AG10803 (cell line): ENCODE measurements at regions not wholly inside any gene's neighbourhood (a gene's known extent, or its start where the extent isn't known, plus 50 kb on each side); places are given as distances from the start of the nearest gene placed in this dataset.

Source experiments
- DNase-seq: peaks from one replicate; pipeline ENCODE4 v3.0.0; 2010; ENCODE audit warnings: low read depth
- H3K4me3 ChIP-seq: 2 replicates; pipeline ENCODE4 v1.5.1; 2011; ENCODE audit warnings: mild to moderate bottlenecking, low read length, control low read depth
- TF ChIP-seq, protein P1 (sequence below): conservative IDR thresholded peaks from 2 replicates; pipeline ENCODE4 v1.5.1; 2011; ENCODE audit warnings: mild to moderate bottlenecking, low read length, control low read depth, inconsistent platforms

DNA sequence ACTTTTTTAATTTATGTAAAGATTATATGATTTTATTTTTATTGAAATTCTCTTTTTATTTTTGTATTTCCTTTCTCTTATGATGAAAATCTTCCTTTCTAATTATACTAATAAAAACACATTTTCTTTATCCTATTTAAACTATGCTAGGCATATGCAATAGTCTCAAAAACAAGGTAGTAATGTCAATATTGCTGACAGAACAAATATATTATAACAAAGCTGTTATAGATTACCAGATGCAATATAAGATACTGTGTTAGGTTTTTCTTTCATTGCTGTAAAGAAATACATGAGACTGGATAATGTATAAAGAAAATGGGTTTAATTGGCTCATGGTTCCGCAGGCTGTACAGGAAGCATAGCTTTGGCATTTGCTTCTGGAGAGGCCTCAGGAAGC is 631.2 kb upstream of the SOX11 start:
- no peak overlapping the region for H3K4me3 ChIP-seq
- no peak for DNase-seq
- TF ChIP-seq, protein P1, sequence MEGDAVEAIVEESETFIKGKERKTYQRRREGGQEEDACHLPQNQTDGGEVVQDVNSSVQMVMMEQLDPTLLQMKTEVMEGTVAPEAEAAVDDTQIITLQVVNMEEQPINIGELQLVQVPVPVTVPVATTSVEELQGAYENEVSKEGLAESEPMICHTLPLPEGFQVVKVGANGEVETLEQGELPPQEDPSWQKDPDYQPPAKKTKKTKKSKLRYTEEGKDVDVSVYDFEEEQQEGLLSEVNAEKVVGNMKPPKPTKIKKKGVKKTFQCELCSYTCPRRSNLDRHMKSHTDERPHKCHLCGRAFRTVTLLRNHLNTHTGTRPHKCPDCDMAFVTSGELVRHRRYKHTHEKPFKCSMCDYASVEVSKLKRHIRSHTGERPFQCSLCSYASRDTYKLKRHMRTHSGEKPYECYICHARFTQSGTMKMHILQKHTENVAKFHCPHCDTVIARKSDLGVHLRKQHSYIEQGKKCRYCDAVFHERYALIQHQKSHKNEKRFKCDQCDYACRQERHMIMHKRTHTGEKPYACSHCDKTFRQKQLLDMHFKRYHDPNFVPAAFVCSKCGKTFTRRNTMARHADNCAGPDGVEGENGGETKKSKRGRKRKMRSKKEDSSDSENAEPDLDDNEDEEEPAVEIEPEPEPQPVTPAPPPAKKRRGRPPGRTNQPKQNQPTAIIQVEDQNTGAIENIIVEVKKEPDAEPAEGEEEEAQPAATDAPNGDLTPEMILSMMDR: no peak

DNA sequence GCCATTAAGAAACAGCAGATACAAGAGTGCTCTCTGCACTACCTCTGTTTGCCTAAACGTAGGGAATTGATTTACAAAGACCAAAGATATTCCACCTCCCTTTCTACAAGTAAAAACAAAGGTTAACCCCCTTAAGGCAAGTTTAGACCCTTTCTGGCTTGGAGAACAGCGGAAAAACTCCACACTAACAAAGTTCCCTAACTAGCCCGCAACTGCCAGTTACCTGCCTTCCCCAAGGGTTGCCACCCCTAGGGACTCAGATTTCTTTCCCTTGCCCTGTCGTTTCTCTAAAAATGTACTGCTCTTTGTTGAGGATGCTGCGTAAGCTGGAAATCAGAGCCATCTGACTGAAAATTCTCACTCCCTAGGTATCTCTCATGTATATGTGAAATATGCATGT is 627.5 kb upstream of the SOX11 start:
- H3K4me3 ChIP-seq: no peak overlapping the region
- DNase-seq: no peak
- TF ChIP-seq, protein P1: no peak

DNA sequence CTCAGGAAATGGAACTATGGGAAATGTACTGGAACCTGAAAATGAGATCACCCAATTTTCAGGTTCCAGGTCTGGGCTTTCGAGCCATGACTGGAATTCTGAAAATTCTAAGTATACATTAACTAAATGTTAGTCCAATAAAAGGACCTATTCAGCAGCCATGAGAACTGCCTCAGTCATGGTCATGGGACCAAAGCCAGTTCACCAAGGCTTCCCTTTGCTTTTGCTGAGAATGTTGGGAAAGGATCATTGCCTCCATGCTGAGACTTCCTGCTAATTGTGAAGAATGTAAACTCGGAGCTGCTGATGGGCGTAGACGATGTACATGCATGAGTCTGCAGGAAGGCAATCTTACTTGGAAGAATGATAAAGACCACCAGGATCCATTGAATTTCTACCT is 624.4 kb upstream of the SOX11 start:
- TF ChIP-seq, protein P1: no peak
- no peak for DNase-seq
- no peak overlapping the region for H3K4me3 ChIP-seq

DNA sequence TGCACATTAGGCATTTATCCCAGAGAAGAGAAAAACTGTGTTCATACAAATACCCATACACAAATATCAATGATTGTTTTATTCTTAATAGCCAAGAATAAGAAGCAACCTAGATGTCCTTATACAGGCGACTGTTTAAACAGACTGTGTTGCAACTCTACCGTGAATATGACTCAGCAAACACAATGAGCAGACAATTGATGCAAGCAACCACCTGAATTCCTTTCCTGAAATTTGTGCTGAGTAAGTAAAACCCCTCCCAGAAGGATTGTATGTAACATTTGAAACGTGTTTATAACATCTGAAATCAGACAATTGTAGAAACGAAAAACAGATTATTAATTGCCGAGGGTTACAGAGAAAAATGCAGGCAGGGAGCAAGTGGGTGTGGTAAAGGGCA is 621.9 kb upstream of the SOX11 start:
- DNase-seq: no peak
- TF ChIP-seq, protein P1: no peak
- no peak overlapping the region for H3K4me3 ChIP-seq

DNA sequence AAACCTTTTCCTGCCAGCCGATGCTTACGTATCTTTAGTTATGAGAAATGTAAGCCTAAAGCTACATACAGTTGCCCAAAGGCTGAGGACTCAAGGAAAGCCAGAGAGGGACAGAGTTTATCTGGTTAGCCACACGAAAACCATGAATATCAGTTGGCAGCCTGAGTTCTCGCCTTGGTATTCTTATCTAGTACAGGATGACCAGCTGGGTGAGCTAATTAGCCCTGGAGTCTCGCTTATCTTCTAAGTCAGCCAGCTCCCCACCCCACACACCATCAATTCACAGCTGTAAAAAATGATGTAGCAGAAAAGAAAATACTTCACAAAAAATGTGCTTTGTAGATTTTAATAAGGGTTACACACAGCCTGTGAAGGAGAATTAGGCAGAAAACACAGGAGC is 617.5 kb upstream of the SOX11 start:
- TF ChIP-seq, protein P1: no peak
- H3K4me3 ChIP-seq: no peak overlapping the region
- DNase-seq: no peak

DNA sequence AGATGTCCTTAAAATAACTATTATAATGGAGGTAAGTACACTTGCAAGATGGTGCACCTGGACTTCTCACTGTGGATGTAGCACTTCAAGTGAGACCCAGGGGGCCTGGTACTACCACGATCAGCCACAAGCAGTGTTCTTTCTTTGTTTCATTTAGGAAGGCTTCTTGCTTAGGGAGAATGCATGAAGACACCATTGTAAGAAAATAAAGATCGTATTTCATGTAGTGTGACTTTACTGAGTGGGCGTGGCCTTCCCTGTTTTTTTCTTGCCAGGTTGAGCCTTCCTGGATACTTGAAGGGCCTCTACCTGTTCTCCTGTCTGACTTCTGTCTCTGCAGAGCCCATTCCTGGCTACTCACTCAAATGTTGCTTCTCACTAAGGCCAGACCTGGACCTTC is 615.6 kb upstream of the SOX11 start:
- no peak for DNase-seq
- H3K4me3 ChIP-seq: no peak overlapping the region
- TF ChIP-seq, protein P1: no peak

DNA sequence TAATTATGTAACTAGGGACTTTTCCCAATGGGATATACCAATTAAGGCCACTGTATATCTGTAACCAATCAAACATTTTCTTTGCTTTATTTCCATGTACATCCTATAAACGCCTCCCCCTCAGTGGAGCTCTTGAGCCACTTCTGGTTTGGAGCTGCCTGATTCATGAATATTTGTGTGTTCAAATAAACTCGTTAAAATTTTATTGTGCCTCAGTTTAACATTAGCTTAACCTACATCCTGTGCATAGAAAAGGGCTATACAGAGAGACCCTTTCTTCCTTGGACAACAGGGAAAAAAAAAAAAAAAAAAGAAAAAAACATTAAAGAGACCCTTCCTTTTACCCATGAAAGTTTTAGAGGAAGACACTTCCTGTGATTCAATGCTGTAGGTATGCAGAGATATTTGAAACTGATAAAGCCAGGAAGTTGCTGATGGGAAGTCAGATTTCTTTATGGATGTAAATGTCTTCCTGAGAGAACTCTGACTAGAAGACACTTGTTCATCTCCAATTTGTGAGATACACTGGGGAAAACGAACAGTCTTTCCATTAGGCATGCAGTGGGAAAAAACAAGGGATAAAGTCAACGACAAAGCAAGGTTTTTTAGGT is 614.6 kb upstream of the SOX11 start:
- TF ChIP-seq, protein P1: no peak
- DNase-seq: no peak
- H3K4me3 ChIP-seq: no peak overlapping the region
